Prostate gland (tissue), 2 donors: ENCODE measurements at regions not wholly inside any gene's neighbourhood (a gene's known extent, or its start where the extent isn't known, plus 50 kb on each side); places are given as distances from the start of the nearest gene placed in this dataset.

Experiments
- POLR2A ChIP-seq: fragments of 450-650 bp; IDR thresholded peaks from one replicate; pipeline ENCODE4 v1.6.1; 2016; ENCODE audit warnings: antibody characterized with exemption, mild to moderate bottlenecking
- POLR2AphosphoS5 ChIP-seq: sonication (generic); formaldehyde crosslinking; IDR thresholded peaks from one replicate; pipeline ENCODE4 v1.6.1; 2017; ENCODE audit warnings: antibody characterized with exemption
- TF ChIP-seq, protein P1 (sequence below), 4 experiments: fragments of 200-600 bp in 2 of 4; fragments of 450-650 bp in 2 of 4; sonication (generic) in 2 of 4; IDR thresholded peaks; 1 replicate in 3 of 4; 2 replicates in 1 of 4; pipeline ENCODE4 v1.5.1; 2016 to 2019; ENCODE audit warnings: antibody characterized with exemption in 4 of 4, mild to moderate bottlenecking in 2 of 4, moderate library complexity in 2 of 4

DNA sequence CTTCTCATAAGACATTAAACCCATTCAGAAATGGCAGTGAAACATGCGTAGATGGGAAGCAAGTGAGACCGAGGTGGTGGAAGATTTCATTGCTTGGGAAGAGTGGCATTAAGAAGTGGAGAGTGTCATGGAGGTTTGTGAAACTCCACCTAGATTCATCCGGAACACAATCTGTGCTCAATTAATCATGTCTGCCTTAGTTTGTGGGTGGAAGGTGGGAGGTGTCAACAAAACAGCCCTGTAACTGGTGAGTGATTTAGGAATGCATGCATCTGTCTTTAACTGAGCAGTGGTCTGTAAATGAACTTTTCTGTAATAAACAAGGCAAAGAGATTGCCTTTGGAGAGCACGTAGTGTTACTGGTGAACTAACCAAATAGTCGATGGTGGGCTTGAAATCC lies 113.7 kb downstream of the WNT5A start:
- TF ChIP-seq POLR2AphosphoS5 (no peak), POLR2A (no peak)
- TF ChIP-seq, protein P1, sequence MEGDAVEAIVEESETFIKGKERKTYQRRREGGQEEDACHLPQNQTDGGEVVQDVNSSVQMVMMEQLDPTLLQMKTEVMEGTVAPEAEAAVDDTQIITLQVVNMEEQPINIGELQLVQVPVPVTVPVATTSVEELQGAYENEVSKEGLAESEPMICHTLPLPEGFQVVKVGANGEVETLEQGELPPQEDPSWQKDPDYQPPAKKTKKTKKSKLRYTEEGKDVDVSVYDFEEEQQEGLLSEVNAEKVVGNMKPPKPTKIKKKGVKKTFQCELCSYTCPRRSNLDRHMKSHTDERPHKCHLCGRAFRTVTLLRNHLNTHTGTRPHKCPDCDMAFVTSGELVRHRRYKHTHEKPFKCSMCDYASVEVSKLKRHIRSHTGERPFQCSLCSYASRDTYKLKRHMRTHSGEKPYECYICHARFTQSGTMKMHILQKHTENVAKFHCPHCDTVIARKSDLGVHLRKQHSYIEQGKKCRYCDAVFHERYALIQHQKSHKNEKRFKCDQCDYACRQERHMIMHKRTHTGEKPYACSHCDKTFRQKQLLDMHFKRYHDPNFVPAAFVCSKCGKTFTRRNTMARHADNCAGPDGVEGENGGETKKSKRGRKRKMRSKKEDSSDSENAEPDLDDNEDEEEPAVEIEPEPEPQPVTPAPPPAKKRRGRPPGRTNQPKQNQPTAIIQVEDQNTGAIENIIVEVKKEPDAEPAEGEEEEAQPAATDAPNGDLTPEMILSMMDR (IDR thresholded peaks at IDR 0.05), result no peak
